Activated B cell treated with CpG ODN at 0.5 μM for 24 hours (primary cell): ENCODE measurements at regions not wholly inside any gene's neighbourhood (a gene's known extent, or its start where the extent isn't known, plus 50 kb on each side); places are given as distances from the start of the nearest gene placed in this dataset.

Experiments used
- ATAC-seq: fragments of 200-7000 bp; cut with Tn5 transposase; one replicate; pipeline ENCODE4 v1.10.0; 2021; ENCODE audit warnings: low read depth, mild to moderate bottlenecking, moderate library complexity
- CTCF ChIA-PET: fragments of 350-600 bp; sonication (Branson Sonifier 250); formaldehyde crosslinking; loops from one replicate; lab custom pipeline; 2021; ENCODE audit warnings: antibody characterized with exemption; lab: Charles Lee
- POLR2A ChIA-PET: fragments of 350-600 bp; sonication (Branson Sonifier 250); formaldehyde crosslinking; loops from one replicate; lab custom pipeline; 2021; ENCODE audit warnings: antibody characterized with exemption; lab: Charles Lee
- DNase-seq: peaks from one replicate; pipeline ENCODE4 v3.0.0; 2022
- H3K27ac Mint-ChIP-seq: one replicate; pipeline ENCODE4 v1.8.0; 2020; ENCODE audit warnings: mixed read lengths
- H3K27me3 Mint-ChIP-seq: one replicate; pipeline ENCODE4 v1.8.0; 2021; ENCODE audit warnings: mixed read lengths
- H3K36me3 Mint-ChIP-seq: one replicate; pipeline ENCODE4 v1.8.0; 2021; ENCODE audit warnings: low read depth, mixed read lengths
- H3K4me1 Mint-ChIP-seq: one replicate; pipeline ENCODE4 v1.8.0; 2021; ENCODE audit warnings: mixed read lengths
- H3K4me3 Mint-ChIP-seq: one replicate; pipeline ENCODE4 v1.8.0; 2020; ENCODE audit warnings: mild to moderate bottlenecking, mixed read lengths
- H3K9me3 Mint-ChIP-seq: one replicate; pipeline ENCODE4 v1.8.0; 2020; ENCODE audit warnings: mixed read lengths
- CTCF ChIP-seq: fragments of 200-600 bp; IDR thresholded peaks from one replicate; pipeline ENCODE4 v1.8.0; 2022; ENCODE audit warnings: antibody characterized with exemption, mild to moderate bottlenecking
- intact Hi-C: fragments of 100-400 bp; cut with micrococcal nuclease; formaldehyde crosslinking; loops from one replicate; pipeline ENCODE4 v1.15.1; 2024

- intact Hi-C loops: no loop called here
- ChIA-PET CTCF (no interaction called here), POLR2A (no interaction called here)
- no peaks in the 10 kb centered on the region for H3K9me3 Mint-ChIP-seq
- no peak overlapping the region for H3K27ac Mint-ChIP-seq
- peaks cover 10% of the 10 kb centered on the region for H3K27me3 Mint-ChIP-seq
- ATAC-seq: no peak
- H3K4me3 Mint-ChIP-seq: no peak overlapping the region
- H3K4me1 Mint-ChIP-seq: peaks cover 2% of the 10 kb centered on the region
- no peak for DNase-seq
- no peak for TF ChIP-seq CTCF
- H3K36me3 Mint-ChIP-seq: no peaks in the 10 kb centered on the region
Observed at GRCh38 chr5:10876006-10876744, 115.1 kb upstream of the DAP start.

- Mint-ChIP-seq H3K4me3 (no peak overlapping the region), H3K4me1 (peaks cover 2% of the 10 kb centered on the region), H3K9me3 (no peaks in the 10 kb centered on the region), H3K27ac (no peak overlapping the region), H3K27me3 (peaks cover 10% of the 10 kb centered on the region), H3K36me3 (no peaks in the 10 kb centered on the region)
- ChIA-PET POLR2A (no interaction called here), CTCF (no interaction called here)
- DNase-seq: no peak
- intact Hi-C loops: no loop called here
- ATAC-seq: no peak
- no peak for TF ChIP-seq CTCF
Observed at GRCh38 chr5:10875201-10875768, 114.3 kb upstream of the DAP start.

- Mint-ChIP-seq H3K27me3 (peaks cover 8% of the 10 kb centered on the region), H3K4me3 (no peak overlapping the region), H3K36me3 (no peaks in the 10 kb centered on the region), H3K27ac (no peak overlapping the region), H3K9me3 (no peaks in the 10 kb centered on the region), H3K4me1 (peaks cover 2% of the 10 kb centered on the region)
- intact Hi-C loops: no loop called here
- TF ChIP-seq CTCF: no peak
- DNase-seq: no peak
- ChIA-PET POLR2A (no interaction called here), CTCF (no interaction called here)
- no peak for ATAC-seq
Observed at GRCh38 chr5:10874541-10874940, 113.5 kb upstream of the DAP start.

- Mint-ChIP-seq H3K9me3 (no peaks in the 10 kb centered on the region), H3K27me3 (peaks cover 9% of the 10 kb centered on the region)
- POLR2A ChIA-PET: interaction anchor here (0.7 kb wide), 1 partner anchor 9 kb away, joined by 3 read pairs; no protein-coding TSS in a partner anchor
Observed at GRCh38 chr5:10870791-10871190, 109.8 kb upstream of the DAP start.

More at GRCh38 chr5:10870791-10871190, 109.8 kb upstream of the DAP start:
- intact Hi-C loops: no loop called here
- no peak overlapping the region for H3K27ac Mint-ChIP-seq
- no peak overlapping the region for H3K4me3 Mint-ChIP-seq
- no peaks in the 10 kb centered on the region for H3K36me3 Mint-ChIP-seq
- DNase-seq: no peak
- no peak for TF ChIP-seq CTCF
- peaks cover 4% of the 10 kb centered on the region for H3K4me1 Mint-ChIP-seq
- CTCF ChIA-PET: no interaction called here
- no peak for ATAC-seq
